GM21515 (cell line): ENCODE measurements at regions not wholly inside any gene's neighbourhood (a gene's known extent, or its start where the extent isn't known, plus 50 kb on each side); places are given as distances from the start of the nearest gene placed in this dataset.
"Not testable (repeated sequence)": the region's sequence is repeated elsewhere in the genome, so short reads cannot be mapped to it uniquely, and the experiment has no call there.

ENCODE experiments used
- ATAC-seq: cut with Tn5 transposase; IDR thresholded peaks from one replicate; pipeline ENCODE4 v1.9.1; 2021; ENCODE audit not compliant: unreplicated experiment

GRCh38 chr4:130896920-130897319, 1801.0 kb downstream of the C4orf33 start:
- no peak for ATAC-seq

GRCh38 chr4:130901321-130901720, 1805.4 kb downstream of the C4orf33 start:
- ATAC-seq: no peak

- no peak for ATAC-seq
Observed at GRCh38 chr4:130922955-130923354, 1827.0 kb downstream of the C4orf33 start.

GRCh38 chr4:130955520-130955919, 1859.6 kb downstream of the C4orf33 start:
- ATAC-seq: no peak

GRCh38 chr4:130985371-130985770, 1889.4 kb downstream of the C4orf33 start:
- no peak for ATAC-seq

GRCh38 chr4:130995988-130996387, 1900.0 kb downstream of the C4orf33 start:
- ATAC-seq: no peak

GRCh38 chr4:131001371-131001770, 1905.4 kb downstream of the C4orf33 start:
- no peak for ATAC-seq

- no peak for ATAC-seq
Observed at GRCh38 chr4:131002132-131002531, 1906.2 kb downstream of the C4orf33 start.

GRCh38 chr4:131006388-131006787, 1910.4 kb downstream of the C4orf33 start:
- ATAC-seq: no peak

GRCh38 chr4:131011961-131012360, 1916.0 kb downstream of the C4orf33 start:
- not testable (repeated sequence) for ATAC-seq

GRCh38 chr4:131013226-131013625, 1917.3 kb downstream of the C4orf33 start:
- no peak for ATAC-seq

- ATAC-seq: no peak
Observed at GRCh38 chr4:131026771-131027170, 1930.8 kb downstream of the C4orf33 start.

- ATAC-seq: no peak
Observed at GRCh38 chr4:131044368-131044767, 1948.4 kb downstream of the C4orf33 start.

- no peak for ATAC-seq
Observed at GRCh38 chr4:131046821-131047220, 1950.9 kb downstream of the C4orf33 start.

GRCh38 chr4:131052646-131053045, 1956.7 kb downstream of the C4orf33 start:
- no peak for ATAC-seq

- no peak for ATAC-seq
Observed at GRCh38 chr4:131054489-131055019, 1958.6 kb downstream of the C4orf33 start.

- ATAC-seq: no peak
Observed at GRCh38 chr4:131061734-131062133, 1965.8 kb downstream of the C4orf33 start.

- no peak for ATAC-seq
Observed at GRCh38 chr4:131063878-131064277, 1967.9 kb downstream of the C4orf33 start.

- no peak for ATAC-seq
Observed at GRCh38 chr4:131081069-131081468, 1985.1 kb downstream of the C4orf33 start.

- no peak for ATAC-seq
Observed at GRCh38 chr4:131084997-131085396, 1989.0 kb downstream of the C4orf33 start.

GRCh38 chr4:131091896-131092295, 1995.9 kb downstream of the C4orf33 start:
- no peak for ATAC-seq

GRCh38 chr4:131093303-131093702, 1997.4 kb downstream of the C4orf33 start:
- no peak for ATAC-seq

- ATAC-seq: no peak
Observed at GRCh38 chr4:131098976-131099375, 2003.0 kb downstream of the C4orf33 start.
